ENCODE measurements at regions not wholly inside any gene's neighbourhood (a gene's known extent, or its start where the extent isn't known, plus 50 kb on each side); places are given as distances from the start of the nearest gene placed in this dataset.

GRCh38 chr11:46200537-46201281 lies 76.8 kb upstream of the CREB3L1 start:
- H3K79me1 ChIP-seq (ENCODE audit: low read length), result no peaks in the 10 kb centered on the region
- WGBS (ENCODE audit: extremely low coverage, insufficient coverage, low lambda C conversion rate), result no CpG with 5 or more reads among the region's 10 CpGs
- H3K27ac ChIP-seq (ENCODE audit: low read depth, low read length), result no peak overlapping the region
- no peak overlapping the region for H4K8ac ChIP-seq (ENCODE audit: low read depth, low read length)
- H3K4ac ChIP-seq (ENCODE audit: low read depth, low read length), result no peak overlapping the region
- H3K4me2 ChIP-seq (ENCODE audit: low read length), result no peak overlapping the region
- no peaks in the 10 kb centered on the region for H3K4me1 ChIP-seq (ENCODE audit: control insufficient read depth, low read depth, low read length)
- H2BK120ac ChIP-seq (ENCODE audit: low read depth, low read length), result no peak overlapping the region
- H3K18ac ChIP-seq (ENCODE audit: low read length), result no peak overlapping the region
- no peak overlapping the region for H2AK5ac ChIP-seq (ENCODE audit: low read length)
- DNase-seq, result no peak
- no peak overlapping the region for H2BK15ac ChIP-seq (replicated peaks; ENCODE audit: low read depth)
- H3K56ac ChIP-seq (ENCODE audit: low read length), result no peak overlapping the region
- H3K79me2 ChIP-seq (ENCODE audit: control insufficient read depth, insufficient read depth, low read length), result no peaks in the 10 kb centered on the region
- no peak overlapping the region for H3K23ac ChIP-seq (ENCODE audit: low read length)
- H3K36me3 ChIP-seq (ENCODE audit: control insufficient read depth, insufficient read depth, low read length), result no peaks in the 10 kb centered on the region
- H4K5ac ChIP-seq (ENCODE audit: low read length), result no peak overlapping the region
- H3K4me3 ChIP-seq (ENCODE audit: low read length), result no peak overlapping the region
- no peaks in the 10 kb centered on the region for H3K27me3 ChIP-seq (ENCODE audit: insufficient read depth, low read length, poor library complexity)
- H3K9ac ChIP-seq (ENCODE audit: low read length), result no peak overlapping the region
- H2BK5ac ChIP-seq (ENCODE audit: low read length), result no peak overlapping the region

GRCh38 chr11:46198245-46199240 lies 77.3 kb upstream of the PHF21A start:
- H4K8ac ChIP-seq (ENCODE audit: low read depth, low read length), result no peak overlapping the region
- H3K36me3 ChIP-seq (ENCODE audit: control insufficient read depth, insufficient read depth, low read length), result no peaks in the 10 kb centered on the region
- no peak overlapping the region for H3K4ac ChIP-seq (ENCODE audit: low read depth, low read length)
- H3K4me3 ChIP-seq (ENCODE audit: low read length), result no peak overlapping the region
- no peaks in the 10 kb centered on the region for H3K4me1 ChIP-seq (ENCODE audit: control insufficient read depth, low read depth, low read length)
- H3K27ac ChIP-seq (ENCODE audit: low read depth, low read length), result no peak overlapping the region
- DNase-seq, result no peak
- H3K79me1 ChIP-seq (ENCODE audit: low read length), result no peaks in the 10 kb centered on the region
- H2AK5ac ChIP-seq (ENCODE audit: low read length), result no peak overlapping the region
- no peak overlapping the region for H3K4me2 ChIP-seq (ENCODE audit: low read length)
- H3K9ac ChIP-seq (ENCODE audit: low read length), result no peak overlapping the region
- no peaks in the 10 kb centered on the region for H3K27me3 ChIP-seq (ENCODE audit: insufficient read depth, low read length, poor library complexity)
- no peak overlapping the region for H3K18ac ChIP-seq (ENCODE audit: low read length)
- H4K5ac ChIP-seq (ENCODE audit: low read length), result no peak overlapping the region
- no CpG with 5 or more reads among the region's 8 CpGs for WGBS (ENCODE audit: extremely low coverage, insufficient coverage, low lambda C conversion rate)
- H3K56ac ChIP-seq (ENCODE audit: low read length), result no peak overlapping the region
- H2BK5ac ChIP-seq (ENCODE audit: low read length), result no peak overlapping the region
- H2BK15ac ChIP-seq (replicated peaks; ENCODE audit: low read depth), result no peak overlapping the region
- H3K23ac ChIP-seq (ENCODE audit: low read length), result no peak overlapping the region
- no peak overlapping the region for H2BK120ac ChIP-seq (ENCODE audit: low read depth, low read length)
- H3K79me2 ChIP-seq (ENCODE audit: control insufficient read depth, insufficient read depth, low read length), result no peaks in the 10 kb centered on the region

DNA sequence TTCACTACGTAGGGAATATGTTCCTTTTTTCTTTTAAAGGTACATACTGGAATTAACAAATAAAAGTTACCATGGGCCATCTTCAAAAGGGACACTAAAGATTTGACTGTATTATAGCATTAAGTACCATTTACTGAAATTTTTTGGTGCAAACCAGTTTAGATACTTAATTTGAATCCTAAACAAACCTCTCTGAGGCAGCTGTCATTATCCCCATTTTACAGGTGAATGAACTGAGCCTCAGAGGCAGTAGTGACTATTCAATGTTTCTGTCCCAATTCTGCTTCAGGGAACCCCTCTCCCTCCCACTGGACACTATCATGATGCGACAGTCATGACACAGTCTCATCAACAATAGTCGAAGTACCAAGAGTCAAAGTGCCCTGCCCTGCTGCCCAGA lies 76.2 kb upstream of the PHF21A start:
- Histone ChIP-seq H3K18ac (ENCODE audit: low read length) (no peak overlapping the region), H2AK5ac (ENCODE audit: low read length) (no peak overlapping the region), H3K27me3 (ENCODE audit: insufficient read depth, low read length, poor library complexity) (no peaks in the 10 kb centered on the region), H4K8ac (ENCODE audit: low read depth, low read length) (no peak overlapping the region), H2BK5ac (ENCODE audit: low read length) (no peak overlapping the region), H2BK120ac (ENCODE audit: low read depth, low read length) (no peak overlapping the region), H3K36me3 (ENCODE audit: control insufficient read depth, insufficient read depth, low read length) (no peaks in the 10 kb centered on the region), H4K5ac (ENCODE audit: low read length) (no peak overlapping the region), H2BK15ac (replicated peaks; ENCODE audit: low read depth) (no peak overlapping the region), H3K9ac (ENCODE audit: low read length) (no peak overlapping the region), H3K4me2 (ENCODE audit: low read length) (no peak overlapping the region), H3K27ac (ENCODE audit: low read depth, low read length) (no peak overlapping the region), H3K79me1 (ENCODE audit: low read length) (no peaks in the 10 kb centered on the region), H3K4ac (ENCODE audit: low read depth, low read length) (no peak overlapping the region), H3K56ac (ENCODE audit: low read length) (no peak overlapping the region), H3K23ac (ENCODE audit: low read length) (no peak overlapping the region), H3K79me2 (ENCODE audit: control insufficient read depth, insufficient read depth, low read length) (no peaks in the 10 kb centered on the region), H3K4me3 (ENCODE audit: low read length) (no peak overlapping the region), H3K4me1 (ENCODE audit: control insufficient read depth, low read depth, low read length) (no peaks in the 10 kb centered on the region)
- no CpG with 5 or more reads among the region's 3 CpGs for whole genome bisulfite sequencing (ENCODE audit: extremely low coverage, insufficient coverage, low lambda C conversion rate)
- DNase-seq, result no peak

DNA sequence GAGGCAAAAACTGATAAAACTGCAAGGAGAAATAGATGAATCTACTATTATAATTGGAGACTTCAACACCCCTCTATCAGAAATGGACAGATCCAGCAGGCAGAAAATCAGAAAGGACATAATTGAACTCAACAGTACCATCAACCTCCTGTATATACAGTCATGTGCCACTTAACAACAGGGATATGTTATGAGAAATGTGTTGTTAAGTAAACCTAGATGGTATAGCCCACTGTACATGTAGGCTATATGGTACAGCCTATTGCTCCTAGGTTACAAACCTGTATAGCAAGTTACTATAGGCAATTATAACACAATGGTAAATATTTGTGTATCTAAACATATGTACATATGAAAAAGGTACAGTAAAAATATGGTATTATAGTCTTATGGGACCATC lies 66.8 kb upstream of the PHF21A start:
- Histone ChIP-seq H3K4me1 (ENCODE audit: control insufficient read depth, low read depth, low read length) (no peaks in the 10 kb centered on the region), H3K23ac (ENCODE audit: low read length) (no peak overlapping the region), H2BK5ac (ENCODE audit: low read length) (no peak overlapping the region), H3K36me3 (ENCODE audit: control insufficient read depth, insufficient read depth, low read length) (no peaks in the 10 kb centered on the region), H3K79me2 (ENCODE audit: control insufficient read depth, insufficient read depth, low read length) (no peaks in the 10 kb centered on the region), H3K56ac (ENCODE audit: low read length) (no peak overlapping the region), H3K4me2 (ENCODE audit: low read length) (no peak overlapping the region), H2AK5ac (ENCODE audit: low read length) (no peak overlapping the region), H3K27ac (ENCODE audit: low read depth, low read length) (no peak overlapping the region), H3K4ac (ENCODE audit: low read depth, low read length) (no peak overlapping the region), H2BK120ac (ENCODE audit: low read depth, low read length) (no peak overlapping the region), H3K27me3 (ENCODE audit: insufficient read depth, low read length, poor library complexity) (no peaks in the 10 kb centered on the region), H4K5ac (ENCODE audit: low read length) (no peak overlapping the region), H3K79me1 (ENCODE audit: low read length) (no peaks in the 10 kb centered on the region), H2BK15ac (replicated peaks; ENCODE audit: low read depth) (no peak overlapping the region), H3K18ac (ENCODE audit: low read length) (no peak overlapping the region), H3K4me3 (ENCODE audit: low read length) (no peak overlapping the region), H3K9ac (ENCODE audit: low read length) (no peak overlapping the region), H4K8ac (ENCODE audit: low read depth, low read length) (no peak overlapping the region)
- DNase-seq, result no peak

GRCh38 chr11:46183819-46184218 lies 62.6 kb upstream of the PHF21A start:
- H3K79me1 ChIP-seq (ENCODE audit: low read length), result no peaks in the 10 kb centered on the region
- DNase-seq, result no peak
- no peak overlapping the region for H3K4ac ChIP-seq (ENCODE audit: low read depth, low read length)
- no peak overlapping the region for H2BK120ac ChIP-seq (ENCODE audit: low read depth, low read length)
- H3K18ac ChIP-seq (ENCODE audit: low read length), result no peak overlapping the region
- no peak overlapping the region for H3K27ac ChIP-seq (ENCODE audit: low read depth, low read length)
- WGBS (ENCODE audit: extremely low coverage, insufficient coverage, low lambda C conversion rate), result no CpG with 5 or more reads among the region's 4 CpGs
- no peak overlapping the region for H3K23ac ChIP-seq (ENCODE audit: low read length)
- no peak overlapping the region for H3K9ac ChIP-seq (ENCODE audit: low read length)
- H2BK5ac ChIP-seq (ENCODE audit: low read length), result no peak overlapping the region
- no peaks in the 10 kb centered on the region for H3K4me1 ChIP-seq (ENCODE audit: control insufficient read depth, low read depth, low read length)
- no peak overlapping the region for H4K5ac ChIP-seq (ENCODE audit: low read length)
- H3K4me3 ChIP-seq (ENCODE audit: low read length), result no peak overlapping the region
- no peak overlapping the region for H4K8ac ChIP-seq (ENCODE audit: low read depth, low read length)
- no peak overlapping the region for H3K4me2 ChIP-seq (ENCODE audit: low read length)
- H3K36me3 ChIP-seq (ENCODE audit: control insufficient read depth, insufficient read depth, low read length), result no peaks in the 10 kb centered on the region
- H2AK5ac ChIP-seq (ENCODE audit: low read length), result no peak overlapping the region
- H3K56ac ChIP-seq (ENCODE audit: low read length), result no peak overlapping the region
- no peaks in the 10 kb centered on the region for H3K79me2 ChIP-seq (ENCODE audit: control insufficient read depth, insufficient read depth, low read length)
- no peak overlapping the region for H2BK15ac ChIP-seq (replicated peaks; ENCODE audit: low read depth)
- no peaks in the 10 kb centered on the region for H3K27me3 ChIP-seq (ENCODE audit: insufficient read depth, low read length, poor library complexity)
